H9 (cell line): ENCODE measurements at regions not wholly inside any gene's neighbourhood (a gene's known extent, or its start where the extent isn't known, plus 50 kb on each side); places are given as distances from the start of the nearest gene placed in this dataset.

Experiments
- DNase-seq: peaks from one replicate; pipeline ENCODE4 v3.0.0-alpha.2; 2017
- H2AFZ ChIP-seq: one replicate; pipeline ENCODE4 v1.6.1; 2013; ENCODE audit warnings: mild to moderate bottlenecking, low read length, control low read depth, moderate library complexity
- H2AK5ac ChIP-seq: 2 replicates; pipeline ENCODE4 v1.6.1; 2013; ENCODE audit warnings: low read length, control low read depth, mixed read lengths; ENCODE audit not compliant: insufficient read length
- H2BK120ac ChIP-seq: one replicate; pipeline ENCODE4 v1.6.1; 2013; ENCODE audit warnings: low read depth, mild to moderate bottlenecking, low read length, control low read depth, inconsistent platforms; ENCODE audit not compliant: poor library complexity, severe bottlenecking
- H2BK12ac ChIP-seq: 2 replicates; pipeline ENCODE4 v1.6.1; 2013; ENCODE audit warnings: low read length, control low read depth, mixed read lengths, low read depth; ENCODE audit not compliant: insufficient read length
- H2BK15ac ChIP-seq: 2 replicates; pipeline ENCODE4 v1.6.1; 2013; ENCODE audit warnings: low read depth, low read length, control low read depth
- H2BK20ac ChIP-seq: one replicate; pipeline ENCODE4 v1.6.1; 2013; ENCODE audit warnings: low read depth, mild to moderate bottlenecking, low read length, control low read depth, inconsistent platforms; ENCODE audit not compliant: poor library complexity, severe bottlenecking
- H2BK5ac ChIP-seq: 2 replicates; pipeline ENCODE4 v1.6.1; 2013; ENCODE audit warnings: low read length, control low read depth, mixed read lengths; ENCODE audit not compliant: insufficient read length
- H3K14ac ChIP-seq: 2 replicates; pipeline ENCODE4 v1.6.1; 2013; ENCODE audit warnings: low read length, control low read depth; ENCODE audit not compliant: insufficient read depth
- H3K18ac ChIP-seq: 2 replicates; pipeline ENCODE4 v1.6.1; 2013; ENCODE audit warnings: low read depth, mild to moderate bottlenecking, mixed read lengths, low read length, control low read depth; ENCODE audit not compliant: insufficient read length
- H3K23ac ChIP-seq: 2 replicates; pipeline ENCODE4 v1.6.1; 2013; ENCODE audit warnings: low read length, control low read depth, mixed read lengths, low read depth; ENCODE audit not compliant: insufficient read length
- H3K23me2 ChIP-seq: 2 replicates; pipeline ENCODE4 v1.6.1; 2013; ENCODE audit warnings: low read depth, mild to moderate bottlenecking, mixed read lengths, low read length, control low read depth; ENCODE audit not compliant: insufficient read length, poor library complexity, severe bottlenecking
- H3K27ac ChIP-seq: 2 replicates; pipeline ENCODE4 v1.5.1; 2013; ENCODE audit warnings: low read length, control low read depth, mixed read lengths, low read depth; ENCODE audit not compliant: insufficient read length
- H3K27me3 ChIP-seq: 2 replicates; pipeline ENCODE4 v1.6.1; 2013; ENCODE audit warnings: low read length, control low read depth, inconsistent platforms; ENCODE audit not compliant: insufficient read depth
- H3K4ac ChIP-seq: 2 replicates; pipeline ENCODE4 v1.6.1; 2013; ENCODE audit warnings: low read depth, mild to moderate bottlenecking, control low read depth, inconsistent platforms, low read length, moderate library complexity
- H3K4me1 ChIP-seq: 2 replicates; pipeline ENCODE4 v1.6.1; 2013; ENCODE audit warnings: low read length, control low read depth, inconsistent platforms; ENCODE audit not compliant: insufficient read depth
- H3K4me2 ChIP-seq: 2 replicates; pipeline ENCODE4 v1.6.1; 2013; ENCODE audit warnings: low read length, control low read depth, mixed read lengths; ENCODE audit not compliant: insufficient read length, insufficient read depth
- H3K56ac ChIP-seq: 2 replicates; pipeline ENCODE4 v1.6.1; 2013; ENCODE audit warnings: low read depth, mild to moderate bottlenecking, mixed read lengths, low read length, control low read depth; ENCODE audit not compliant: insufficient read length
- H3K79me1 ChIP-seq: 2 replicates; pipeline ENCODE4 v1.6.1; 2013; ENCODE audit warnings: low read depth, mild to moderate bottlenecking, moderate library complexity, low read length, control low read depth, inconsistent platforms; ENCODE audit not compliant: insufficient read depth, poor library complexity, severe bottlenecking
- H3K79me2 ChIP-seq: 2 replicates; pipeline ENCODE4 v1.6.1; 2013; ENCODE audit warnings: low read length, control low read depth, inconsistent platforms; ENCODE audit not compliant: insufficient read depth
- H3K9ac ChIP-seq: 2 replicates; pipeline ENCODE4 v1.6.1; 2013; ENCODE audit warnings: low read length, control low read depth, mixed read lengths; ENCODE audit not compliant: insufficient read length; ENCODE audit errors: extremely low read depth
- H3K9me3 ChIP-seq: one replicate; pipeline ENCODE4 v1.6.1; 2013; ENCODE audit warnings: low read depth, low read length, inconsistent platforms; ENCODE audit not compliant: control insufficient read depth
- H3T11ph ChIP-seq: one replicate; pipeline ENCODE4 v1.6.1; 2013; ENCODE audit warnings: mild to moderate bottlenecking, low read length, control low read depth, inconsistent platforms
- H4K20me1 ChIP-seq: one replicate; pipeline ENCODE4 v1.6.1; 2013; ENCODE audit not compliant: control insufficient read depth, insufficient read length, insufficient read depth
- H4K5ac ChIP-seq: 2 replicates; pipeline ENCODE4 v1.6.1; 2013; ENCODE audit warnings: low read depth, mild to moderate bottlenecking, mixed read lengths, low read length, control low read depth; ENCODE audit not compliant: insufficient read length
- H4K8ac ChIP-seq: replicated peaks from 2 replicates; pipeline ENCODE4 v1.6.1; 2013; ENCODE audit warnings: low read length, control low read depth, mixed read lengths, low read depth; ENCODE audit not compliant: insufficient read length
- H4K91ac ChIP-seq: 2 replicates; pipeline ENCODE4 v1.6.1; 2013; ENCODE audit warnings: low read depth, mild to moderate bottlenecking, moderate library complexity, mixed read lengths, low read length, control low read depth; ENCODE audit not compliant: insufficient read length
- H3K27ac Mint-ChIP-seq, 3 experiments: 2 replicates in 2 of 3; 3 replicates in 1 of 3; pipeline ENCODE4 v1.8.0; 2020 to 2021; ENCODE audit warnings: mixed read lengths in 3 of 3, mild to moderate bottlenecking in 1 of 3, moderate library complexity in 1 of 3
- H3K27me3 Mint-ChIP-seq: 2 replicates; pipeline ENCODE4 v1.8.0; 2021; ENCODE audit warnings: low read depth, mild to moderate bottlenecking, moderate library complexity, mixed read lengths
- H3K36me3 Mint-ChIP-seq, 3 experiments: 2 replicates in 2 of 3; 3 replicates in 1 of 3; pipeline ENCODE4 v1.8.0; 2020 to 2021; ENCODE audit warnings: low read depth in 3 of 3, mixed read lengths in 3 of 3; ENCODE audit not compliant: insufficient read depth in 1 of 3
- H3K4me1 Mint-ChIP-seq, 2 experiments: 2 replicates each; pipeline ENCODE4 v1.8.0; 2020; ENCODE audit warnings: mixed read lengths in 2 of 2
- H3K4me3 Mint-ChIP-seq, 2 experiments: 2 replicates in 1 of 2; 3 replicates in 1 of 2; pipeline ENCODE4 v1.8.0; 2020 to 2021; ENCODE audit warnings: mild to moderate bottlenecking in 2 of 2, mixed read lengths in 2 of 2, moderate library complexity in 1 of 2
- H3K9me3 Mint-ChIP-seq, 2 experiments: 2 replicates in 1 of 2; 3 replicates in 1 of 2; pipeline ENCODE4 v1.8.0; 2020; ENCODE audit warnings: mild to moderate bottlenecking in 2 of 2, mixed read lengths in 2 of 2, moderate library complexity in 1 of 2
- WGBS: extraction: QIAGEN DNeasy Blood & Tissue Kit; methylation state at CpG from one replicate; pipeline ENCODE4 v1.1.7; 2013; ENCODE audit warnings: missing lambda C conversion rate, low lambda C conversion rate, mixed read lengths; ENCODE audit not compliant: insufficient read length; ENCODE audit errors: extremely low coverage; 5-methylcytosine and 5-hydroxymethylcytosine counted together
- TF ChIP-seq, protein P1 (sequence below): fragments of 200-600 bp; sonication (generic); conservative IDR thresholded peaks from 3 replicates; pipeline ENCODE4 v1.8.0; 2021; ENCODE audit warnings: antibody characterized with exemption, mild to moderate bottlenecking

GRCh38 chr7:35516498-35516897 lies 178.4 kb downstream of the HERPUD2 start:
- H2BK12ac ChIP-seq: no peak overlapping the region
- no peak overlapping the region for H3K9ac ChIP-seq
- H4K91ac ChIP-seq: no peak overlapping the region
- no peak overlapping the region for H3K4me3 Mint-ChIP-seq
- no peak overlapping the region for H3K27ac Mint-ChIP-seq
- DNase-seq: no peak
- 0 out of 4 replicates have a peak, but pooled peaks cover 0 to 2% of the 10 kb centered on the region in 2 experiments for H3K4me1 Mint-ChIP-seq
- H3K27me3 ChIP-seq: no peaks in the 10 kb centered on the region
- no CpG with 5 or more reads among the region's 1 CpG for WGBS
- H3K18ac ChIP-seq: no peak overlapping the region
- no peaks in the 10 kb centered on the region for H3K79me1 ChIP-seq
- H2BK120ac ChIP-seq: no peak overlapping the region
- H3K4me1 ChIP-seq: no peaks in the 10 kb centered on the region
- H2AFZ ChIP-seq: no peak overlapping the region
- no peak overlapping the region for H3K56ac ChIP-seq
- H3K23ac ChIP-seq: no peak overlapping the region
- no peak overlapping the region for H2BK20ac ChIP-seq
- H3K9me3 ChIP-seq: no peaks in the 10 kb centered on the region
- no peak overlapping the region for H3K14ac ChIP-seq
- H2BK5ac ChIP-seq: no peak overlapping the region
- H3T11ph ChIP-seq: no peak overlapping the region
- H3K36me3 Mint-ChIP-seq: no peaks in the 10 kb centered on the region
- no peak overlapping the region for H4K8ac ChIP-seq
- H3K9me3 Mint-ChIP-seq: no peaks in the 10 kb centered on the region
- no peak overlapping the region for H3K4me2 ChIP-seq
- no peak overlapping the region for H2AK5ac ChIP-seq
- no peak overlapping the region for H3K4ac ChIP-seq
- H2BK15ac ChIP-seq: no peak overlapping the region
- H3K27ac ChIP-seq: no peak overlapping the region
- TF ChIP-seq, protein P1, sequence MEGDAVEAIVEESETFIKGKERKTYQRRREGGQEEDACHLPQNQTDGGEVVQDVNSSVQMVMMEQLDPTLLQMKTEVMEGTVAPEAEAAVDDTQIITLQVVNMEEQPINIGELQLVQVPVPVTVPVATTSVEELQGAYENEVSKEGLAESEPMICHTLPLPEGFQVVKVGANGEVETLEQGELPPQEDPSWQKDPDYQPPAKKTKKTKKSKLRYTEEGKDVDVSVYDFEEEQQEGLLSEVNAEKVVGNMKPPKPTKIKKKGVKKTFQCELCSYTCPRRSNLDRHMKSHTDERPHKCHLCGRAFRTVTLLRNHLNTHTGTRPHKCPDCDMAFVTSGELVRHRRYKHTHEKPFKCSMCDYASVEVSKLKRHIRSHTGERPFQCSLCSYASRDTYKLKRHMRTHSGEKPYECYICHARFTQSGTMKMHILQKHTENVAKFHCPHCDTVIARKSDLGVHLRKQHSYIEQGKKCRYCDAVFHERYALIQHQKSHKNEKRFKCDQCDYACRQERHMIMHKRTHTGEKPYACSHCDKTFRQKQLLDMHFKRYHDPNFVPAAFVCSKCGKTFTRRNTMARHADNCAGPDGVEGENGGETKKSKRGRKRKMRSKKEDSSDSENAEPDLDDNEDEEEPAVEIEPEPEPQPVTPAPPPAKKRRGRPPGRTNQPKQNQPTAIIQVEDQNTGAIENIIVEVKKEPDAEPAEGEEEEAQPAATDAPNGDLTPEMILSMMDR: no peak
- no peaks in the 10 kb centered on the region for H4K20me1 ChIP-seq
- H3K27me3 Mint-ChIP-seq: peaks cover 19% of the 10 kb centered on the region
- no peak overlapping the region for H4K5ac ChIP-seq
- H3K23me2 ChIP-seq: no peaks in the 10 kb centered on the region
- no peaks in the 10 kb centered on the region for H3K79me2 ChIP-seq
